Endometrium (tissue), 2 donors: ENCODE measurements at regions not wholly inside any gene's neighbourhood (a gene's known extent, or its start where the extent isn't known, plus 50 kb on each side); places are given as distances from the start of the nearest gene placed in this dataset.
"Not testable (repeated sequence)": the region's sequence is repeated elsewhere in the genome, so short reads cannot be mapped to it uniquely, and the experiment has no call there.

Source experiments
- FAIRE-seq: peaks from 2 replicates; lab custom pipeline; 2012; peaks lifted over from hg19 to GRCh38; lab: Jason Lieb, UNC
- donor health status: control.
- donor health status: control.

- no peak for FAIRE-seq
These were observed 75.3 kb upstream of the SYT10 start for GRCh38 chr12:33514893-33515292.

GRCh38 chr12:33519566-33519965 is 79.9 kb upstream of the SYT10 start:
- FAIRE-seq, result no peak

GRCh38 chr12:33520505-33521302 is 81.1 kb upstream of the SYT10 start:
- FAIRE-seq, result not testable (repeated sequence)

- no peak for FAIRE-seq
These were observed 89.4 kb upstream of the SYT10 start for GRCh38 chr12:33529031-33529430.

GRCh38 chr12:33529810-33530209 is 90.2 kb upstream of the SYT10 start:
- no peak for FAIRE-seq

- FAIRE-seq, result no peak
These were observed 91.6 kb upstream of the SYT10 start for GRCh38 chr12:33531261-33531660.

- no peak for FAIRE-seq
These were observed 93.9 kb upstream of the SYT10 start for GRCh38 chr12:33533527-33533926.

- FAIRE-seq, result no peak
These were observed 96.8 kb upstream of the SYT10 start for GRCh38 chr12:33536431-33536830.

- no peak for FAIRE-seq
These were observed 106.4 kb upstream of the SYT10 start for GRCh38 chr12:33546004-33546403.

- no peak for FAIRE-seq
These were observed 107.5 kb upstream of the SYT10 start for GRCh38 chr12:33547084-33547483.

- FAIRE-seq, result not testable (repeated sequence)
These were observed 110.6 kb upstream of the SYT10 start for GRCh38 chr12:33550214-33550613.

- no peak for FAIRE-seq
These were observed 111.4 kb upstream of the SYT10 start for GRCh38 chr12:33551006-33551405.

GRCh38 chr12:33555128-33555527 is 115.5 kb upstream of the SYT10 start:
- no peak for FAIRE-seq

GRCh38 chr12:33560653-33561208 is 121.1 kb upstream of the SYT10 start:
- no peak for FAIRE-seq

GRCh38 chr12:33562401-33562800 is 122.8 kb upstream of the SYT10 start:
- no peak for FAIRE-seq

GRCh38 chr12:33566403-33566802 is 126.8 kb upstream of the SYT10 start:
- FAIRE-seq, result no peak

- FAIRE-seq, result no peak
These were observed 135.7 kb upstream of the SYT10 start for GRCh38 chr12:33575346-33575745.

- FAIRE-seq, result no peak
These were observed 142.0 kb upstream of the SYT10 start for GRCh38 chr12:33581613-33582122.

- no peak for FAIRE-seq
These were observed 147.0 kb upstream of the SYT10 start for GRCh38 chr12:33586576-33586975.

- no peak for FAIRE-seq
These were observed 147.7 kb upstream of the SYT10 start for GRCh38 chr12:33587354-33587753.

GRCh38 chr12:33587784-33588712 is 148.4 kb upstream of the SYT10 start:
- no peak for FAIRE-seq

GRCh38 chr12:33588725-33589405 is 149.2 kb upstream of the SYT10 start:
- FAIRE-seq, result no peak
